Stimulated activated CD8-positive, alpha-beta memory T cell treated with anti-CD3 and anti-CD28 coated beads, Interleukin-12 subunit alpha, Interleukin-12 subunit beta, amount 100 ng/mL, for 24 hours (primary cell): ENCODE measurements at regions not wholly inside any gene's neighbourhood (a gene's known extent, or its start where the extent isn't known, plus 50 kb on each side); places are given as distances from the start of the nearest gene placed in this dataset.
"Not testable (repeated sequence)": the region's sequence is repeated elsewhere in the genome, so short reads cannot be mapped to it uniquely, and the experiment has no call there.

ENCODE experiments used
- DNase-seq: peaks from one replicate; pipeline ENCODE4 v3.0.0-alpha.2; 2020; ENCODE audit errors: extremely low read depth

- DNase-seq = no peak
Measured at GRCh38 chr20:51188941-51189340, 166.0 kb upstream of the KCNG1 start.

GRCh38 chr20:51187261-51187660 lies 164.4 kb upstream of the KCNG1 start:
- DNase-seq = no peak

GRCh38 chr20:51185861-51186260 lies 163.0 kb upstream of the KCNG1 start:
- no peak for DNase-seq

- no peak for DNase-seq
Measured at GRCh38 chr20:51185277-51185676, 162.4 kb upstream of the KCNG1 start.

GRCh38 chr20:51184289-51184688 lies 161.4 kb upstream of the KCNG1 start:
- DNase-seq = no peak

GRCh38 chr20:51183451-51183850 lies 160.5 kb upstream of the KCNG1 start:
- DNase-seq = no peak

GRCh38 chr20:51182571-51182970 lies 159.7 kb upstream of the KCNG1 start:
- DNase-seq = no peak

GRCh38 chr20:51178153-51178552 lies 155.2 kb upstream of the KCNG1 start:
- DNase-seq = no peak

- DNase-seq = no peak
Measured at GRCh38 chr20:51176876-51177275, 154.0 kb upstream of the KCNG1 start.

- no peak for DNase-seq
Measured at GRCh38 chr20:51176446-51176845, 153.5 kb upstream of the KCNG1 start.

- no peak for DNase-seq
Measured at GRCh38 chr20:51175724-51176123, 152.8 kb upstream of the KCNG1 start.

- no peak for DNase-seq
Measured at GRCh38 chr20:51175156-51175555, 152.2 kb upstream of the KCNG1 start.

GRCh38 chr20:51174536-51174935 lies 151.6 kb upstream of the KCNG1 start:
- DNase-seq = no peak

GRCh38 chr20:51172558-51173428 lies 149.9 kb upstream of the KCNG1 start:
- no peak for DNase-seq

- no peak for DNase-seq
Measured at GRCh38 chr20:51171141-51171540, 148.2 kb upstream of the KCNG1 start.

GRCh38 chr20:51169813-51170212 lies 146.9 kb upstream of the KCNG1 start:
- DNase-seq = no peak

- DNase-seq = not testable (repeated sequence)
Measured at GRCh38 chr20:51167911-51168310, 145.0 kb upstream of the KCNG1 start.

- DNase-seq = no peak
Measured at GRCh38 chr20:51166489-51166888, 143.6 kb upstream of the KCNG1 start.

GRCh38 chr20:51165131-51165530 lies 142.2 kb upstream of the KCNG1 start:
- DNase-seq = no peak

- DNase-seq = no peak
Measured at GRCh38 chr20:51164731-51165130, 141.8 kb upstream of the KCNG1 start.

GRCh38 chr20:51163996-51164600 lies 141.2 kb upstream of the KCNG1 start:
- no peak for DNase-seq

GRCh38 chr20:51162015-51162414 lies 139.1 kb upstream of the KCNG1 start:
- DNase-seq = no peak

GRCh38 chr20:51160821-51161220 lies 137.9 kb upstream of the KCNG1 start:
- DNase-seq = no peak
